ENCODE measurements at regions not wholly inside any gene's neighbourhood (a gene's known extent, or its start where the extent isn't known, plus 50 kb on each side); places are given as distances from the start of the nearest gene placed in this dataset.
"Not testable (repeated sequence)": the region's sequence is repeated elsewhere in the genome, so short reads cannot be mapped to it uniquely, and the experiment has no call there.

- DNase-seq: no peak
- no peak overlapping the region for H3K4me3 ChIP-seq
- H3K36me3 ChIP-seq: no peaks in the 10 kb centered on the region
- H3K4me1 ChIP-seq: peaks cover 12 to 13% (median 12%) of the 10 kb centered on the region in 3 donors
- H3K27me3 ChIP-seq: no peaks in the 10 kb centered on the region
- TF ChIP-seq, protein P1, sequence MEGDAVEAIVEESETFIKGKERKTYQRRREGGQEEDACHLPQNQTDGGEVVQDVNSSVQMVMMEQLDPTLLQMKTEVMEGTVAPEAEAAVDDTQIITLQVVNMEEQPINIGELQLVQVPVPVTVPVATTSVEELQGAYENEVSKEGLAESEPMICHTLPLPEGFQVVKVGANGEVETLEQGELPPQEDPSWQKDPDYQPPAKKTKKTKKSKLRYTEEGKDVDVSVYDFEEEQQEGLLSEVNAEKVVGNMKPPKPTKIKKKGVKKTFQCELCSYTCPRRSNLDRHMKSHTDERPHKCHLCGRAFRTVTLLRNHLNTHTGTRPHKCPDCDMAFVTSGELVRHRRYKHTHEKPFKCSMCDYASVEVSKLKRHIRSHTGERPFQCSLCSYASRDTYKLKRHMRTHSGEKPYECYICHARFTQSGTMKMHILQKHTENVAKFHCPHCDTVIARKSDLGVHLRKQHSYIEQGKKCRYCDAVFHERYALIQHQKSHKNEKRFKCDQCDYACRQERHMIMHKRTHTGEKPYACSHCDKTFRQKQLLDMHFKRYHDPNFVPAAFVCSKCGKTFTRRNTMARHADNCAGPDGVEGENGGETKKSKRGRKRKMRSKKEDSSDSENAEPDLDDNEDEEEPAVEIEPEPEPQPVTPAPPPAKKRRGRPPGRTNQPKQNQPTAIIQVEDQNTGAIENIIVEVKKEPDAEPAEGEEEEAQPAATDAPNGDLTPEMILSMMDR (IDR thresholded peaks at IDR 0.05): no peak
- H3K27ac ChIP-seq: no peak overlapping the region
- no peak for ATAC-seq
- no peaks in the 10 kb centered on the region for H3K9me3 ChIP-seq
- WGBS, 2 donors: 88 to 91% methylated on average over 5 of the region's 5 CpGs
- intact Hi-C loops (cut with DNase I): no loop called here
- FAIRE-seq: no peak
These were observed 52.7 kb upstream of the LARP1 start for GRCh38 chr5:154702477-154702876.

DNA sequence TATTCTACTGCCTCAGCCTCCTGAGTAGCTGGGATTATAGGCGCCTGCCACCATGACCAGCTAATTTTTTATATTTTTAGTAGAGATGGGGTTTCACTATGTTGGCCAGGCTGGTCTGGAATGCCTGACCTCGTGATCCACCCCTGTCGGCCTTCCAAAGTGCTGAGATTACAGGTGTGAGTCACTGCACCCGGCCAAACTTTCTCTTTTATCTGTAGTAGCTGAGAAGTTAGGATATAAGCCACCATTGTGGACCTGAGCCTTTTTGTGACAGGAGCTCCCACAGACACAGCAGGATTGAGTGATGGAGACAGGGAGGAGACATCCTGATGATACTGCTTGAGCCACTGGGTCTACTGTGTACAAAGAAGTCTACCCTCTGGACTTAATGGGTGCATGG lies 53.5 kb upstream of the LARP1 start:
- peaks cover 12 to 13% (median 12%) of the 10 kb centered on the region in 3 donors for H3K4me1 ChIP-seq
- H3K36me3 ChIP-seq; intact Hi-C loops (cut with DNase I); FAIRE-seq; DNase-seq; H3K27me3 ChIP-seq; H3K9me3 ChIP-seq; H3K4me3 ChIP-seq: not testable (repeated sequence)
- 36 to 41% methylated on average over 4 of the region's 4 CpGs for WGBS, 2 donors
- peak; percentile 60 to 74 (median 66) for ATAC-seq
- peak overlapping the region in 1 of 4 donors; percentile 4 for H3K27ac ChIP-seq

DNA sequence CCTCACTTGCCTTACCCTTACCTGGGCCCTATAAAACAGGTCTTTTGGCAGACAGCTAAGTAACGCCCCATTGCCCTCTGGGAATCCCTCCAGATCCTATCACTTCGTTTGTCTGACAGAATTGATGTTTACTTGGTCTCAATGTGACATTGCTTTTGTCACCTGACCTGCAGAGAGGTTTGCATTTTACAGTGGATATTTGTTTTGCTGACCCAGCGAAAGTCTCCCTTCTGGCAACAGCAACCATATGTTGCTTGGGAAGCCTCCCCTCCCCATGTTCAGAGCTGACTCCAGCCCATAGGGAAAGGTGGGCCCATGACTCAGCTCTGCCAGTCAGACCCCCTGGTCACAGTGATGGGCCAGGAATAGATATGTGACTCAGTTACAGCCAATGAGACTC lies 54.0 kb upstream of the LARP1 start:
- H3K4me1 ChIP-seq: peaks cover 12 to 13% (median 12%) of the 10 kb centered on the region in 3 donors
- intact Hi-C loops (cut with DNase I): no loop called here
- H3K36me3 ChIP-seq: no peaks in the 10 kb centered on the region
- WGBS, 2 donors: 13 to 22% methylated on average over 3 of the region's 3 CpGs
- H3K27ac ChIP-seq: peak overlapping the region in 1 of 4 donors; percentile 4
- TF ChIP-seq, protein P1 (IDR thresholded peaks at IDR 0.05): no peak
- H3K9me3 ChIP-seq: no peaks in the 10 kb centered on the region
- FAIRE-seq (no peak), ATAC-seq (peak; percentile 88 to 96 (median 92)), DNase-seq (peak in 3 of 6 donors; percentile 31 to 67 (median 60))
- H3K27me3 ChIP-seq: no peaks in the 10 kb centered on the region
- H3K4me3 ChIP-seq: no peak overlapping the region

DNA sequence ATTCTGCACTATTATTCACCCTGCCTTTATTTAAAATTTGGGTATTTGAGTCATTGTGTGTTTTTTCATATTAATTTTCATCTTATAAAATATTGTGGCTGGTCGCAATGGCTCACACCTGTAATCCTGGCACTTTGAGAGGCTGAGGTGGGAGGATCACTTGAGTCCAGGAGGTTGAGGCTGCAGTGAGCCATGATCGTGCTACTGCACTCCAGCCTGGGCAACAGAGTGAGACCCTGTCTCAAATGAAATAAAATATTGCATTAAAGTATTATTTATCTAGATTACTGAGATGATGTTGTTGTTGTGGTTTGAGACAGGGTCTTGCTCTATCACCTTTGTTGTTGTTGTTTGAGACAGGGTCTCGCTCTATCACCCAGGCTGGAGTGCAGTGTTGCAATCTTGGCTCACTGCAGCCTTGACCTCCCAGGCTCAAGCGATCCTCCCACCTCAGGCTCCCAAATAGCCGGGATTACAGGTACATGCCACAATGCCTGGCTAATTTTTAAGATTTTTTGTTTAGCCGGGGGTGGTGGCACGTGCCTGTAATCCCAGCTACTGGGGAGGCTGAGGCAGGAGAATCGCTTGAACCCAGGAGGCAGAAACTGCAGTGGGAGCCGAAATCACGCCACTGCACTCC lies 54.8 kb upstream of the LARP1 start:
- H3K36me3 ChIP-seq; H3K27ac ChIP-seq; DNase-seq; FAIRE-seq; H3K4me3 ChIP-seq; intact Hi-C loops (cut with DNase I); ATAC-seq; H3K27me3 ChIP-seq; H3K9me3 ChIP-seq: not testable (repeated sequence)
- H3K4me1 ChIP-seq: peaks cover 12 to 13% (median 12%) of the 10 kb centered on the region in 3 donors
- WGBS, 2 donors: 83 to 84% methylated on average over 10 of the region's 10 CpGs

- Histone ChIP-seq H3K27me3 (no peaks in the 10 kb centered on the region), H3K4me1 (peaks cover 12 to 13% (median 12%) of the 10 kb centered on the region in 3 donors), H3K36me3 (no peaks in the 10 kb centered on the region), H3K9me3 (no peaks in the 10 kb centered on the region), H3K27ac (no peak overlapping the region), H3K4me3 (no peak overlapping the region)
- DNase-seq: no peak
- intact Hi-C loops (cut with DNase I): no loop called here
- no peak for FAIRE-seq
- WGBS, 2 donors: 57 to 63% methylated on average over 6 of the region's 6 CpGs
- no peak for ATAC-seq
- TF ChIP-seq, protein P1 (IDR thresholded peaks at IDR 0.05): no peak
These were observed 56.4 kb upstream of the LARP1 start for GRCh38 chr5:154698763-154699162.

GRCh38 chr5:154697371-154697770 lies 57.8 kb upstream of the LARP1 start:
- Histone ChIP-seq H3K36me3 (no peaks in the 10 kb centered on the region), H3K27me3 (no peaks in the 10 kb centered on the region), H3K4me3 (no peak overlapping the region), H3K27ac (no peak overlapping the region), H3K9me3 (no peaks in the 10 kb centered on the region), H3K4me1 (peaks cover 12 to 13% (median 12%) of the 10 kb centered on the region in 3 donors)
- ATAC-seq (no peak), DNase-seq (no peak), FAIRE-seq (no peak)
- TF ChIP-seq, protein P1 (IDR thresholded peaks at IDR 0.05): no peak
- intact Hi-C loops (cut with DNase I): no loop called here
- WGBS, 2 donors: 76 to 82% methylated on average over 5 of the region's 5 CpGs
